ENCODE measurements at regions not wholly inside any gene's neighbourhood (a gene's known extent, or its start where the extent isn't known, plus 50 kb on each side); places are given as distances from the start of the nearest gene placed in this dataset.

- H3K27me3 Mint-ChIP-seq (ENCODE audit: insufficient read depth): no peaks in the 10 kb centered on the region; the same call in 1 of the 2 replicates
- H3K36me3 Mint-ChIP-seq (ENCODE audit: low read depth): peaks cover 10% of the 10 kb centered on the region
- H3K27ac Mint-ChIP-seq: peak overlapping the region; percentile 19
- peaks cover 30% of the 10 kb centered on the region for H3K4me1 Mint-ChIP-seq (ENCODE audit: low read depth)
- H3K4me3 Mint-ChIP-seq: no peak overlapping the region
- peak; percentile 69 for DNase-seq
- TF ChIP-seq CTCF (IDR thresholded peaks at IDR 0.05): no peak
- H3K9me3 Mint-ChIP-seq: peaks cover 3% of the 10 kb centered on the region; the same call in 1 of the 2 replicates
Observed at GRCh38 chr5:13601112-13601511, 343.4 kb downstream of the DNAH5 start.

- H3K4me1 Mint-ChIP-seq (ENCODE audit: low read depth): peaks cover 38% of the 10 kb centered on the region
- no peaks in the 10 kb centered on the region for H3K27me3 Mint-ChIP-seq (ENCODE audit: insufficient read depth)
- TF ChIP-seq CTCF (IDR thresholded peaks at IDR 0.05): no peak
- H3K36me3 Mint-ChIP-seq (ENCODE audit: low read depth): peaks cover 18% of the 10 kb centered on the region
- no peak overlapping the region for H3K27ac Mint-ChIP-seq
- no peak overlapping the region for H3K4me3 Mint-ChIP-seq
- DNase-seq: no peak
- peaks cover 13% of the 10 kb centered on the region for H3K9me3 Mint-ChIP-seq
Observed at GRCh38 chr5:13595978-13596377, 348.5 kb downstream of the DNAH5 start.

- Mint-ChIP-seq H3K4me1 (ENCODE audit: low read depth) (peaks cover 37% of the 10 kb centered on the region), H3K27me3 (ENCODE audit: insufficient read depth) (no peaks in the 10 kb centered on the region; the same call in 1 of the 2 replicates), H3K9me3 (peaks cover 13% of the 10 kb centered on the region), H3K27ac (peak overlapping the region; percentile 72), H3K36me3 (ENCODE audit: low read depth) (peaks cover 13% of the 10 kb centered on the region), H3K4me3 (peak overlapping the region; percentile 22; the same call in 1 of the 2 replicates)
- peak; percentile 80 for DNase-seq
- no peak for TF ChIP-seq CTCF (IDR thresholded peaks at IDR 0.05)
Observed at GRCh38 chr5:13591621-13592020, 352.9 kb downstream of the DNAH5 start.

DNA sequence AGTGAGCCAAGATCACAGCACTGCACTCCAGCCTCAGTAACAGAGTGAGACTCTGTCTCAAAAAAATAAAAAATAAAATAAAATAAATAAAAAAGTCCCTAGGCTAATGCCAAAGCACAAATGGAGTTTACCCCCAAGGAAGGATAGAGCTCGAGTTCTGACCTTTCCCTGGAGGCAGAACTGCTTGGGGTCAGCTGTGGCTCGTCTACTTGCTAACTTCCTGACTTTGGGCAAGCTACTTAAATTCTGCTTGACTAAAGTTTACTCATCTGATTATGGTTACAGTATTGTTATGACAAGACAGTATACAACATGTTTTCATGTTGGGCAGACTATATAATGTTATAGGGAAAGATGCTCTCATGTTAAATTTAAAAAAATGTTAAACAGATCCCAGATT is 359.2 kb downstream of the DNAH5 start:
- no peaks in the 10 kb centered on the region for H3K36me3 Mint-ChIP-seq (ENCODE audit: low read depth)
- peaks cover 16% of the 10 kb centered on the region for H3K4me1 Mint-ChIP-seq (ENCODE audit: low read depth)
- H3K4me3 Mint-ChIP-seq: no peak overlapping the region
- H3K27ac Mint-ChIP-seq: no peak overlapping the region
- TF ChIP-seq CTCF (IDR thresholded peaks at IDR 0.05): no peak
- no peaks in the 10 kb centered on the region for H3K9me3 Mint-ChIP-seq
- DNase-seq: no peak
- peaks cover 2% of the 10 kb centered on the region; the same call in 1 of the 2 replicates for H3K27me3 Mint-ChIP-seq (ENCODE audit: insufficient read depth)

DNA sequence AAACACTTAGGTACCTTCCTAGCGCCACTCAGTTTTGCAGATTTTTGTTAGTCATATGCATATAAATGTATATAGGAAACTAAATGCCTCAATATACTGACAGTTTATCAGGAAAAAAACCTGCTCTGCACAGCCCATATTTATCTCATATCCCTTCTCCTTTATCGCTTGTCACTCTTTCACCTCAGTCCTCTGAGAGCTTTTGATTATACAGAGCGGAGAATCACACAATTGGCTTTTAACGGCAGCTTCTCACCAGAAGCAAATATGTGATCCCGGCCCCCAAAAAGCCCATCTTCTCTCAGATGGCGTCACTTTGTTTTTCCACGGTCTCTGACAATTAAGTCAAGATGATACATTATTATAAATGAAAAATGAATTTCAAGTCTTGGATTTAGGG is 362.6 kb downstream of the DNAH5 start:
- Mint-ChIP-seq H3K4me1 (ENCODE audit: low read depth) (peaks cover 8% of the 10 kb centered on the region; the same call in 1 of the 2 replicates), H3K4me3 (no peak overlapping the region)

More for the DNA sequence above, 362.6 kb downstream of the DNAH5 start:
- Mint-ChIP-seq H3K27ac (no peak overlapping the region), H3K36me3 (ENCODE audit: low read depth) (peaks cover 4% of the 10 kb centered on the region; the same call in 1 of the 2 replicates), H3K9me3 (0 out of 2 replicates have a peak, but pooled peaks cover 4% of the 10 kb centered on the region), H3K27me3 (ENCODE audit: insufficient read depth) (peaks cover 2% of the 10 kb centered on the region; the same call in 1 of the 2 replicates)
- TF ChIP-seq CTCF (IDR thresholded peaks at IDR 0.05): no peak
- DNase-seq: no peak
